AG04450 (cell line): ENCODE measurements at regions not wholly inside any gene's neighbourhood (a gene's known extent, or its start where the extent isn't known, plus 50 kb on each side); places are given as distances from the start of the nearest gene placed in this dataset.
"Not testable (repeated sequence)": the region's sequence is repeated elsewhere in the genome, so short reads cannot be mapped to it uniquely, and the experiment has no call there.

Source experiments
- CTCF ChIA-PET: fragments of 300-600, 350-600 bp; formaldehyde crosslinking; extraction: SDS; loops from one replicate; lab custom pipeline; 2022; ENCODE audit warnings: antibody characterized with exemption, inconsistent platforms; lab: Charles Lee
- POLR2A ChIA-PET: fragments of 350-600 bp; formaldehyde crosslinking; extraction: SDS; loops from one replicate; lab custom pipeline; 2021; ENCODE audit warnings: antibody characterized with exemption, inconsistent platforms; lab: Yijun Ruan, JAX
- DNase-seq: peaks from one replicate; pipeline ENCODE4 v3.0.0-alpha.2; 2011; ENCODE audit warnings: low read depth, low spot score
- H3K27ac ChIP-seq: one replicate; pipeline ENCODE4 v1.5.1; 2012; ENCODE audit warnings: low read depth, low read length, control low read depth
- H3K27me3 ChIP-seq: one replicate; pipeline ENCODE4 v1.6.0; 2012; ENCODE audit warnings: low read length; ENCODE audit not compliant: control insufficient read depth, insufficient read depth
- H3K4me3 ChIP-seq: 2 replicates; pipeline ENCODE4 v1.5.1; 2011; ENCODE audit warnings: mild to moderate bottlenecking, low read depth, low read length, control low read depth
- H3K9me3 ChIP-seq: 2 replicates; pipeline ENCODE4 v1.5.1; 2012; ENCODE audit warnings: low read length; ENCODE audit not compliant: control insufficient read depth, insufficient read depth
- TF ChIP-seq, protein P1 (sequence below): IDR thresholded peaks from 2 replicates; pipeline ENCODE4 v1.5.1; 2011; ENCODE audit warnings: low read depth, low read length, control low read depth, inconsistent platforms

DNA sequence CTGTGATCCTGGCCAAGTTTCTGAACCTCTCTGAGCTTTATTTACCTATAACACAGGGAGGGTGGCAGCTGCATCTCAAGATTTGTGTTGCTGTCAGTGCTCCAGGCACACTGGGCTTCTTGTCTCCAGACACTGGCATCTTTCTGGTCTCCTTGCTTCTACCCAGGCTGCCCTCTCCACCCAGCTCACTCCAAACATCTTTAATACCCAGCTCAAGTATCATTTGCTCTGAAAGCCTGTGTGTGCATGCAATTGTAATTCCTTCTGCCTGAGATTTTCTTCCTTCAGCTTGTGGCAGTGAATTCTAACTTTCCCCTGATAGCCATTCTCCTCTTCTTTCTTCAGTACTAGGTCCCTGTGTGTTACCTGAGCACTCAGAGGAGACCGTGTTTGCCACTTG is 50.7 kb upstream of the USP7 start:
- TF ChIP-seq, protein P1, sequence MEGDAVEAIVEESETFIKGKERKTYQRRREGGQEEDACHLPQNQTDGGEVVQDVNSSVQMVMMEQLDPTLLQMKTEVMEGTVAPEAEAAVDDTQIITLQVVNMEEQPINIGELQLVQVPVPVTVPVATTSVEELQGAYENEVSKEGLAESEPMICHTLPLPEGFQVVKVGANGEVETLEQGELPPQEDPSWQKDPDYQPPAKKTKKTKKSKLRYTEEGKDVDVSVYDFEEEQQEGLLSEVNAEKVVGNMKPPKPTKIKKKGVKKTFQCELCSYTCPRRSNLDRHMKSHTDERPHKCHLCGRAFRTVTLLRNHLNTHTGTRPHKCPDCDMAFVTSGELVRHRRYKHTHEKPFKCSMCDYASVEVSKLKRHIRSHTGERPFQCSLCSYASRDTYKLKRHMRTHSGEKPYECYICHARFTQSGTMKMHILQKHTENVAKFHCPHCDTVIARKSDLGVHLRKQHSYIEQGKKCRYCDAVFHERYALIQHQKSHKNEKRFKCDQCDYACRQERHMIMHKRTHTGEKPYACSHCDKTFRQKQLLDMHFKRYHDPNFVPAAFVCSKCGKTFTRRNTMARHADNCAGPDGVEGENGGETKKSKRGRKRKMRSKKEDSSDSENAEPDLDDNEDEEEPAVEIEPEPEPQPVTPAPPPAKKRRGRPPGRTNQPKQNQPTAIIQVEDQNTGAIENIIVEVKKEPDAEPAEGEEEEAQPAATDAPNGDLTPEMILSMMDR, result no peak
- CTCF ChIA-PET, result interaction anchor here (0.7 kb wide), 1 partner anchor 86 kb away, joined by 5 read pairs; no protein-coding TSS in a partner anchor
- Histone ChIP-seq H3K27ac (no peak overlapping the region), H3K27me3 (no peaks in the 10 kb centered on the region), H3K9me3 (peaks cover 15% of the 10 kb centered on the region), H3K4me3 (no peak overlapping the region)
- POLR2A ChIA-PET, result no interaction called here
- DNase-seq, result no peak

DNA sequence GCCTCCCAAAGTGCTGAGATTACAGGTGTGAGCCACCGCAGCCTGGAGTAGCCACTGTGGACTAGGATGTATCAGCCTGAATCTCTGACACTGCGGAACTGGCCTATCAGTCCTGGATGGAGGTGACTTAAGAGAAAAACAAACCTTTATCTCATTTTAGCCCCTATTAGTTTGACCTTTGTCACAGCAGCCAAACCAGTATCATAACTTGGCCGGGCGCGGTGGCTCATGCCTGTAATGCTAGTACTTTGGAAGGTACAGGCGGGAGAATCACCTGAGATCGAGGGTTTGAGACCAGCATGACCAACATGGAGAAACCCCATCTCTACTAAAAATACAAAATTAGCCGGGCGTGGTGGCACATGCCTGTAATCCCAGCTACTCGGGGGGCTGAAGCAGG is 51.8 kb upstream of the USP7 start:
- Histone ChIP-seq H3K4me3 (no peak overlapping the region), H3K9me3 (peaks cover 15% of the 10 kb centered on the region), H3K27me3 (no peaks in the 10 kb centered on the region), H3K27ac (no peak overlapping the region)
- TF ChIP-seq, protein P1, result no peak
- ChIA-PET POLR2A (interaction anchor here (0.6 kb wide), 1 partner anchor 13 kb away, joined by 5 read pairs; no protein-coding TSS in a partner anchor), CTCF (no interaction called here)
- DNase-seq, result no peak

DNA sequence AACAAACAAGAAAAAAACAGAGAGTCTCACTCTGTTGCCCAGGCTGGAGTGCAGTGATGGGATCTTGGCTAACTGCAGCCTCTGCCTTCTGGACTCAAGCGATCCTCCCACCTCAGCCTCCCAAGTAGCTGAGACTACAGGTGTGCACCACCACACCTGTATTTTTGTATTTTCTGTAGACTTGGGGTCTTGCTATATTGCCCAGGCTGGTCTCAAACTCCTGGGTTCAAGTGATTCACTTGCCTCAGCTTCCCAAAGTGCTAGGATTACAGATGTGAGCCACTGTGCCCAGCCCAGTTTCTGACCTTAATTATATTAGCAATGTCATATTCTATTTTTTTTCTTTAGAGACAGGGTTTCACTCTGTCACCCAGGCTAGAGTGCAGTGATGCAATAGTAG is 52.3 kb upstream of the USP7 start:
- peaks cover 15% of the 10 kb centered on the region for H3K9me3 ChIP-seq
- H3K4me3 ChIP-seq, H3K27me3 ChIP-seq, H3K27ac ChIP-seq, DNase-seq, POLR2A ChIA-PET: not testable (repeated sequence)
- CTCF ChIA-PET, result interaction anchor here (0.7 kb wide), 1 partner anchor 142 kb away, joined by 3 read pairs; no protein-coding TSS in a partner anchor

DNA sequence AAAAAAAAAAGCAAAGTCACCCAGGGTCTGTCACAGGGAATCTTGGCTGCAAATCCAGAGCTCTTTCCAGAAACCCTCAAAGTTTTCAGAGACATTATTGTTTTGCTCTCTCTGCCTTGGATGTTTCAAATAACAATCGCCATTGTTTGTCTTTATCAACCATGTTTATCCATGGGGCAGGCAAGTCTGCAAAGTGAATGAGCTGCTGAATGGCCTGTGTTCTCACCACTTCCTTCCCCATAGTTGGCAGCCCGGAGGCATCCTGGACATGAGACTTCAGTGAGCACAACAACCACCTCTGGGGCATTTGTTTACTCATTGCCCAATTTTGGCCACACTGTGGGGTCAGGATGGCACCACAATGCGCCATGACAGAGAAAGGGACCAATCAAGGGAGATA is 53.1 kb upstream of the USP7 start:
- TF ChIP-seq, protein P1, result no peak
- ChIA-PET CTCF (interaction anchor here (0.7 to 2.7 kb wide), 2 partner anchors 8 to 143 kb away, joined by 3 to 16 read pairs; no protein-coding TSS in a partner anchor), POLR2A (interaction anchor here (0.6 kb wide), 1 partner anchor 1883 kb away, joined by 4 read pairs; no protein-coding TSS in a partner anchor)
- no peaks in the 10 kb centered on the region for H3K27me3 ChIP-seq
- H3K9me3 ChIP-seq, result peaks cover 15% of the 10 kb centered on the region
- H3K4me3 ChIP-seq, result no peak overlapping the region
- no peak overlapping the region for H3K27ac ChIP-seq
- DNase-seq, result no peak

DNA sequence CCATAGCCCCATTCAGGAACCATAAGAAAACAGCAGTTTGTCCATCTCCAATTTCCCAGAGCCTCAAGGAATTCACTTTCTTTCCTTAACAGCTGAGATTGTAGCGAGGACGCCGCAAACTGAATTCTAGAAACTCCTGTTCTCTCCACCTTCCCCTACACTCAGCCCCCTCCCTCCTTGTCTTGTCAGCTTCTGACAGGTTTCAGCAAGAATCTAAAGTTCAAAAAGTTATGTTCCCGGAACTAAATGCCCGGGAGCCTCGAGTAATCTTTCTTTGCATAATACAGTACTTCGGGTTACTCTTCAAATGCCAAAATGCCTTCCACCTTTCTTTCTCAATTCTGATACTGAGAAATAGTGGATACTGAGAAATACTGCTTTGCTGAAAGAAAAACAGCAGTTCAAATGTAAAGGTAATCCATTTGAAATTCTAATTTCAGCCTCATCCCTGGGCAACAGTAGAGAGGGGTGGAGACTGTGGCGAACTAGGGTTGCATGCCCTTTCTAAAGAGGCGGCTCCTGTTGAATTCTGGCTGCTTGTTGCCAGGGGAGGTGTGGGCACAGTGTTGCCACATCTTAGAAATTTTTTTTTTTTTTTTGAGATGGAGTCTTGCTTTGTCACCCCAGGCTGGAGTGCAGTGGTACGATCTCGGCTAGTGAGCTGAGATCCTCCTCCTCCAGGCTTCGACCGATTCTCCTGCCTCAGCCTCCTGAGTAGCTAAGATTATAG is 63.5 kb upstream of the USP7 start:
- H3K4me3 ChIP-seq, result no peak overlapping the region
- H3K27ac ChIP-seq, result no peak overlapping the region
- no peak for DNase-seq
- no peaks in the 10 kb centered on the region for H3K9me3 ChIP-seq
- ChIA-PET POLR2A (no interaction called here), CTCF (interaction anchor here (2.8 kb wide), 1 partner anchor 18 kb away, joined by 12 read pairs; no protein-coding TSS in a partner anchor)
- no peaks in the 10 kb centered on the region for H3K27me3 ChIP-seq
- TF ChIP-seq, protein P1, result no peak

DNA sequence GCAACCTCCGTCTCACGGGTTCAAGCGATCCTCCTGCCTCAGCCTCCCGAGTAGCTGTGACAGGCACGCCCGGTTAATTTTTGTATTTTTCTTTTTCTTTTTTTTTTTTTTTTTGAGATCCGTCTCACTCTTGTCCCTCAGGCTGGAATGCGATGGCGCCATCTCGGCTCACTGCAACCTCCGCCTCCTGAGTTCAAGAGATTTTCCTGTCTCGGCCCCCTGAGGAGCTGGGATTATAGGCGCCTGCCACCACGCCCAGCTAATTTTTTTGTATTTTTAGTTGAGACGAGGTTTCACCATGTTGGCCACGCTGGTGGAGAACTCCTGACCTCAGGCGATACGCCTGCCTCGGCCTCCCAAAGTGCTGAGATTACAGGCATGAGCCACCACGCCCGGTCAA is 63.0 kb upstream of the HAPSTR1 start:
- ChIA-PET CTCF (interaction anchor here (2.8 kb wide), 1 partner anchor 20 kb away, joined by 12 read pairs; no protein-coding TSS in a partner anchor), POLR2A (interaction anchor here (0.6 kb wide), 2 partner anchors 11 to 13 kb away, joined by 3 to 5 read pairs; no protein-coding TSS in a partner anchor)
- H3K4me3 ChIP-seq, DNase-seq, H3K27ac ChIP-seq, H3K27me3 ChIP-seq, H3K9me3 ChIP-seq: not testable (repeated sequence)
